ENCODE measurements at regions not wholly inside any gene's neighbourhood (a gene's known extent, or its start where the extent isn't known, plus 50 kb on each side); places are given as distances from the start of the nearest gene placed in this dataset.

- H3K27me3 ChIP-seq (replicated peaks; ENCODE audit: control insufficient read depth, insufficient read depth, low read length) = no peaks in the 10 kb centered on the region
- BruUV-seq (replicated peaks) = no TSS peak
- H3K9me3 Mint-ChIP-seq (ENCODE audit: unreplicated experiment) = no peaks in the 10 kb centered on the region
Observed at GRCh38 chr10:107379601-107380000, 215.1 kb upstream of the SORCS1 start.

GRCh38 chr10:107371801-107372200, 207.3 kb upstream of the SORCS1 start:
- no peak for DNase-seq
- no peaks in the 10 kb centered on the region for H3K36me3 ChIP-seq (ENCODE audit: control insufficient read depth, insufficient read depth, low read length)
- intact Hi-C loops (cut with micrococcal nuclease; ENCODE audit: unreplicated experiment) = no loop called here
- Mint-ChIP-seq H3K27me3 (ENCODE audit: insufficient read depth, unreplicated experiment) (no peaks in the 10 kb centered on the region), H3K9me3 (ENCODE audit: unreplicated experiment) (no peaks in the 10 kb centered on the region), H3K27ac (ENCODE audit: unreplicated experiment) (no peak overlapping the region), H3K36me3 (ENCODE audit: insufficient read depth, unreplicated experiment) (no peaks in the 10 kb centered on the region), H3K4me3 (ENCODE audit: unreplicated experiment) (no peak overlapping the region), H3K4me1 (ENCODE audit: low read depth, unreplicated experiment) (no peaks in the 10 kb centered on the region)
- H3K4me1 ChIP-seq = no peaks in the 10 kb centered on the region
- H3K27me3 ChIP-seq (replicated peaks; ENCODE audit: control insufficient read depth, insufficient read depth, low read length) = no peaks in the 10 kb centered on the region
- no peak for TF ChIP-seq CTCF (IDR thresholded peaks at IDR 0.05; ENCODE audit: insufficient read depth in 1 of 2, low read depth in 1 of 2, low read length in 1 of 2, severe bottlenecking in 1 of 2, unreplicated experiment in 1 of 2)
- H3K9me3 ChIP-seq = no peaks in the 10 kb centered on the region
- ChIA-PET POLR2A (no interaction called here), CTCF (no interaction called here)
- BruUV-seq (replicated peaks) = no TSS peak
- no peak overlapping the region for H3K4me3 ChIP-seq (ENCODE audit: low read depth, low read length)

More at GRCh38 chr10:107379601-107380000, 215.1 kb upstream of the SORCS1 start:
- H3K4me1 Mint-ChIP-seq (ENCODE audit: low read depth, unreplicated experiment) = no peaks in the 10 kb centered on the region
- no peaks in the 10 kb centered on the region for H3K36me3 ChIP-seq (ENCODE audit: control insufficient read depth, insufficient read depth, low read length)
- ChIA-PET POLR2A (no interaction called here), CTCF (no interaction called here)
- no peaks in the 10 kb centered on the region for H3K36me3 Mint-ChIP-seq (ENCODE audit: insufficient read depth, unreplicated experiment)
- no peaks in the 10 kb centered on the region for H3K27me3 Mint-ChIP-seq (ENCODE audit: insufficient read depth, unreplicated experiment)
- no peak overlapping the region for H3K27ac Mint-ChIP-seq (ENCODE audit: unreplicated experiment)
- intact Hi-C loops (cut with micrococcal nuclease; ENCODE audit: unreplicated experiment) = no loop called here
- H3K9me3 ChIP-seq = no peaks in the 10 kb centered on the region
- H3K4me3 Mint-ChIP-seq (ENCODE audit: unreplicated experiment) = no peak overlapping the region
- DNase-seq = no peak
- no peak for TF ChIP-seq CTCF (IDR thresholded peaks at IDR 0.05; ENCODE audit: insufficient read depth in 1 of 2, low read depth in 1 of 2, low read length in 1 of 2, severe bottlenecking in 1 of 2, unreplicated experiment in 1 of 2)
- H3K4me1 ChIP-seq = no peaks in the 10 kb centered on the region
- no peak overlapping the region for H3K4me3 ChIP-seq (ENCODE audit: low read depth, low read length)

- ChIA-PET POLR2A (no interaction called here), CTCF (no interaction called here)
- Histone ChIP-seq H3K4me3 (ENCODE audit: low read depth, low read length) (no peak overlapping the region), H3K36me3 (ENCODE audit: control insufficient read depth, insufficient read depth, low read length) (no peaks in the 10 kb centered on the region), H3K27me3 (replicated peaks; ENCODE audit: control insufficient read depth, insufficient read depth, low read length) (no peaks in the 10 kb centered on the region), H3K9me3 (no peaks in the 10 kb centered on the region), H3K4me1 (no peaks in the 10 kb centered on the region)
- Mint-ChIP-seq H3K36me3 (ENCODE audit: insufficient read depth, unreplicated experiment) (no peaks in the 10 kb centered on the region), H3K27me3 (ENCODE audit: insufficient read depth, unreplicated experiment) (no peaks in the 10 kb centered on the region), H3K4me3 (ENCODE audit: unreplicated experiment) (no peak overlapping the region), H3K27ac (ENCODE audit: unreplicated experiment) (no peak overlapping the region), H3K9me3 (ENCODE audit: unreplicated experiment) (no peaks in the 10 kb centered on the region), H3K4me1 (ENCODE audit: low read depth, unreplicated experiment) (no peaks in the 10 kb centered on the region)
- BruUV-seq (replicated peaks) = no TSS peak
- DNase-seq = no peak
- intact Hi-C loops (cut with micrococcal nuclease; ENCODE audit: unreplicated experiment) = no loop called here
- TF ChIP-seq CTCF (IDR thresholded peaks at IDR 0.05; ENCODE audit: insufficient read depth in 1 of 2, low read depth in 1 of 2, low read length in 1 of 2, severe bottlenecking in 1 of 2, unreplicated experiment in 1 of 2) = no peak
Observed at GRCh38 chr10:107364872-107365271, 200.4 kb upstream of the SORCS1 start.
